ENCODE measurements at regions not wholly inside any gene's neighbourhood (a gene's known extent, or its start where the extent isn't known, plus 50 kb on each side); places are given as distances from the start of the nearest gene placed in this dataset.
"Not testable (repeated sequence)": the region's sequence is repeated elsewhere in the genome, so short reads cannot be mapped to it uniquely, and the experiment has no call there.

GRCh38 chr2:191500884-191501560 is 176.9 kb upstream of the NABP1 start:
- DNase-seq (no peak), ATAC-seq (no peak)
- no peaks in the 10 kb centered on the region for H3K36me3 Mint-ChIP-seq

GRCh38 chr2:191501561-191502168 is 176.3 kb upstream of the NABP1 start:
- Mint-ChIP-seq H3K27me3 (peaks cover 18% of the 10 kb centered on the region), H3K9me3 (ENCODE audit: low read depth) (no peaks in the 10 kb centered on the region), H3K36me3 (no peaks in the 10 kb centered on the region), H3K4me3 (no peak overlapping the region), H3K4me1 (no peaks in the 10 kb centered on the region), H3K27ac (no peak overlapping the region)
- DNase-seq (no peak), ATAC-seq (no peak)
- CTCF ChIA-PET, result interaction anchor here (1.0 to 1.4 kb wide), 4 partner anchors 13 to 329 kb away, joined by 3 to 5 read pairs (median 3); no protein-coding TSS in a partner anchor

More at GRCh38 chr2:191500884-191501560, 176.9 kb upstream of the NABP1 start:
- H3K4me3 Mint-ChIP-seq, result no peak overlapping the region
- peaks cover 20% of the 10 kb centered on the region for H3K27me3 Mint-ChIP-seq
- no peaks in the 10 kb centered on the region for H3K9me3 Mint-ChIP-seq (ENCODE audit: low read depth)
- no peak overlapping the region for H3K27ac Mint-ChIP-seq
- CTCF ChIA-PET, result interaction anchor here (0.7 to 1.4 kb wide), 6 partner anchors 10 to 336 kb away, joined by 3 to 5 read pairs (median 3); no protein-coding TSS in a partner anchor
- no peaks in the 10 kb centered on the region for H3K4me1 Mint-ChIP-seq

DNA sequence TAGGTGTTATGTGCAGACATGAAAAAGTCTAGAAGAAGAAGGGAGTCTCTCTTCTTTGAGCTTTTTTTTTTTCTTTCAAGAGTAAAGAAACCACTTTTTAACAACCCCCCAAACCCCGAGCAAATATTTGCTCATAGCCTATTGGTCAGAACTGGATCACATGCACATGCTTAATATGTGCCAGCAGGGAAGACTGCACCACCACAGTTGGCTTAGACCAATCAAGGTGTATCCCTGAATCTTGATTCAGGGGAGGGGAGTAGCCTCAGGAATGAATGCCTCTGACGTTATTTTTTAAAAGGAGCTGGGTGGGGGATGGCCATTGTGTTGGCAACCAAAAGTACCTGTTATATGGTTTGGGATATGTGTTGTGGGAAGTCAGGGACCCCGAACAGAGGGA is 171.4 kb upstream of the NABP1 start:
- CTCF ChIA-PET, result no interaction called here
- DNase-seq, result no peak
- H3K4me1 Mint-ChIP-seq, result no peaks in the 10 kb centered on the region
- H3K27ac Mint-ChIP-seq, result no peak overlapping the region
- H3K9me3 Mint-ChIP-seq (ENCODE audit: low read depth), result no peaks in the 10 kb centered on the region
- no peak overlapping the region for H3K4me3 Mint-ChIP-seq
- ATAC-seq, result no peak
- no peaks in the 10 kb centered on the region for H3K36me3 Mint-ChIP-seq
- H3K27me3 Mint-ChIP-seq, result peaks cover 6% of the 10 kb centered on the region

GRCh38 chr2:191507252-191507853 is 170.6 kb upstream of the NABP1 start:
- H3K27ac Mint-ChIP-seq; H3K36me3 Mint-ChIP-seq; H3K27me3 Mint-ChIP-seq; DNase-seq; H3K4me3 Mint-ChIP-seq; CTCF ChIA-PET; H3K9me3 Mint-ChIP-seq (ENCODE audit: low read depth); ATAC-seq; H3K4me1 Mint-ChIP-seq: not testable (repeated sequence)

DNA sequence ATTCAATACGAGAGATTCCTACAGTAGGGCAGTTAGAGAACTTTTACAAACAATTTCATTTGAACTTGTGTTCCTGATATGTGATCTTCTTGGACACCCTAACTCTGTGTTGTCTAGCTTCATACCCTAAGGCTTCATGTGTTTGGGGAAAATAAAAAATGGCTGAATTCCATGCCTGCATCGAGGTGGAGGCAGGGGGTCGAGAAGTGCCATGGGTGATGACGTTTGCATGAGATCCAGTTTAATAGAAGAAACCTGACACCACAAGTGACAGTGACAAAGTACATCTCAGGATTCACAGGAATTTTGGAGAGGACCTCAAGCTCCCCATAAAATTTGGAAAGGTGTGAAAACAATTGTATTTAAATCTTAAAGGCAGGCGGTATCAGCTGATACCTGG is 169.2 kb upstream of the NABP1 start:
- ATAC-seq, result no peak
- Mint-ChIP-seq H3K36me3 (no peaks in the 10 kb centered on the region), H3K27me3 (peaks cover 6% of the 10 kb centered on the region), H3K4me3 (no peak overlapping the region), H3K9me3 (ENCODE audit: low read depth) (no peaks in the 10 kb centered on the region), H3K4me1 (no peaks in the 10 kb centered on the region), H3K27ac (no peak overlapping the region)
- no peak for DNase-seq
- CTCF ChIA-PET, result no interaction called here

DNA sequence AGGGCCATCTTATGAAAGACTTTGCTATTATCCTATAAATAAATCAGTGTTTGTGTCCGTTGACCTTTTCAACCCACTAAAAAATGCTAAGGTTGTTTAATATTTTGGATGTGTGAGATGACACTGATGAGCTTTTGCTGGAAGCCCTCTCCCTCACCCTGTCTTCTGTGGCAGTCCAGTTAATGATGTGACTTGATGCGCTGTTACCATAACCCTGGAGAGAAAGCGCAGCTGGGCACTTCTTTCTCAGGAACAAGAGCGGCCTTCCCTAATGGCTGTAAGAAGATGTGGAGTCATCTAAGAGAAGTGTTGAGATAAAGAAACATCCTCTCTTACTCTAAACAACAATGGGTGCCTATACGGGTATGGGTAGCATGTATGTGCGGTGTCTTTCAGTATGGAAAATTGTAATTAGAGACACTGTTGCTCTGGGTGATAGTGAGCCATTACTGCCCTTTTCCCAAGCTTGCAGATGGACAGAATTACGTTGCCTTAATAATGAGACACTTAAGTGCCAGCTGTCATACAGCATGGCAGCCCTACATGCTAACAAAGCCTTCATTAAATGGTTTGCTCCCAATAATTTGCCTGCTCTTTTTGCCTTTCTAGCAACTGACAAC is 165.6 kb upstream of the NABP1 start:
- ATAC-seq (no peak), DNase-seq (no peak)
- Mint-ChIP-seq H3K36me3 (no peaks in the 10 kb centered on the region), H3K27ac (no peak overlapping the region), H3K27me3 (peaks cover 9% of the 10 kb centered on the region), H3K4me3 (no peak overlapping the region), H3K4me1 (no peaks in the 10 kb centered on the region), H3K9me3 (ENCODE audit: low read depth) (no peaks in the 10 kb centered on the region)
- CTCF ChIA-PET, result interaction anchor here (0.8 to 1.5 kb wide), 2 partner anchors 11 to 277 kb away, joined by 3 read pairs; no protein-coding TSS in a partner anchor

DNA sequence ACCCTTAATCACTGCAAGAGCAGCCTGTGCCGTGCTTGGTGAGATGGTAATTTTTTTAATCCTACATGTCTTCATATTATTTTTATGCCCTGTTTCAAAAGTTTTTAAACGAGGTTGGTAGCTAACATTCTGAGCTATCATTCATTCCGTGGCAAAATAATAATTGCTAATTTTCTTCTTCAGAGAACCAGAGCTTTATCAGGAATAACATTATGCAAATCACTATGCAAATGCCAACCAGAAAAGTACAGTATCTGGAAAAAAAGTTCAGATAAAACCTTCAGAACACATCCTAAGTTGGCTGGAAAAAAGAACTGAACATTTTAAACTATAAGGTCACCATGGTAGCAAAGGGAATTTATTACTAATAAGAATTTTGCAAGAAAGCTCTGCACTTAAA is 165.1 kb upstream of the NABP1 start:
- H3K9me3 Mint-ChIP-seq (ENCODE audit: low read depth), result no peaks in the 10 kb centered on the region
- DNase-seq (no peak), ATAC-seq (no peak)
- no peaks in the 10 kb centered on the region for H3K36me3 Mint-ChIP-seq
- CTCF ChIA-PET, result interaction anchor here (0.7 to 1.5 kb wide), 3 partner anchors 9 to 278 kb away, joined by 3 read pairs; no protein-coding TSS in a partner anchor
- H3K4me3 Mint-ChIP-seq, result no peak overlapping the region
- no peak overlapping the region for H3K27ac Mint-ChIP-seq
- no peaks in the 10 kb centered on the region for H3K4me1 Mint-ChIP-seq
- peaks cover 9% of the 10 kb centered on the region for H3K27me3 Mint-ChIP-seq

GRCh38 chr2:191514613-191515012 is 163.3 kb upstream of the NABP1 start:
- Mint-ChIP-seq H3K36me3 (no peaks in the 10 kb centered on the region), H3K27ac (no peak overlapping the region), H3K4me1 (no peaks in the 10 kb centered on the region), H3K9me3 (ENCODE audit: low read depth) (no peaks in the 10 kb centered on the region), H3K27me3 (peaks cover 20% of the 10 kb centered on the region), H3K4me3 (no peak overlapping the region)
- DNase-seq, result no peak
- CTCF ChIA-PET, result interaction anchor here (0.9 to 1.5 kb wide), 2 partner anchors 14 to 297 kb away, joined by 3 to 6 read pairs; no protein-coding TSS in a partner anchor
- ATAC-seq, result no peak

GRCh38 chr2:191515551-191515950 is 162.4 kb upstream of the NABP1 start:
- CTCF ChIA-PET, result interaction anchor here (0.9 to 1.5 kb wide), 2 partner anchors 15 to 298 kb away, joined by 3 to 6 read pairs; no protein-coding TSS in a partner anchor
- Mint-ChIP-seq H3K27me3 (peaks cover 24% of the 10 kb centered on the region), H3K36me3 (no peaks in the 10 kb centered on the region), H3K9me3 (ENCODE audit: low read depth) (no peaks in the 10 kb centered on the region), H3K4me1 (no peaks in the 10 kb centered on the region), H3K4me3 (no peak overlapping the region), H3K27ac (no peak overlapping the region)
- ATAC-seq, result no peak
- DNase-seq, result no peak

DNA sequence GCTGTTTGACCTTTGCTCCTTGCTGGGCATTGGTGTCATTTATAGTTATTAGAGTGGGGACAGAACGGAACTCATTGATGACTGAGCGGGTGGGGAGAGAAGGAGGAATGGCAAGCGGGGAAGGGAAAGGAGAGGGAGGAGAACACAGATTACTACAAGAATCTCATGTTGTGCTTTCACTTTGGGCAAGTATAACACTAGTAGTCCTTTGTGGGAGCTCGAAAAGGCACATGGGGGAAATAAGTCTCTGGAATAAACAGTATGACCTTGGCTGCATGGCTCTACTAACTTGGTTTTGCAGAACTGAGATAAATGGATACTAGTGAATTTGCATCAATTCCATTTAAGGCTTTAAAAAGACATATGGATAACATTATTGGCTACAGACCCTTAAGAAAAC is 161.7 kb upstream of the NABP1 start:
- H3K27ac Mint-ChIP-seq, result no peak overlapping the region
- H3K9me3 Mint-ChIP-seq (ENCODE audit: low read depth), result no peaks in the 10 kb centered on the region
- H3K4me3 Mint-ChIP-seq, result no peak overlapping the region
- ATAC-seq (no peak), DNase-seq (no peak)
- peaks cover 24% of the 10 kb centered on the region for H3K27me3 Mint-ChIP-seq
- no peaks in the 10 kb centered on the region for H3K4me1 Mint-ChIP-seq
- CTCF ChIA-PET, result no interaction called here
- no peaks in the 10 kb centered on the region for H3K36me3 Mint-ChIP-seq

GRCh38 chr2:191521608-191522208 is 156.2 kb upstream of the NABP1 start:
- peaks cover 22% of the 10 kb centered on the region for H3K27me3 Mint-ChIP-seq
- DNase-seq, result no peak
- H3K4me1 Mint-ChIP-seq, result no peaks in the 10 kb centered on the region
- no peaks in the 10 kb centered on the region for H3K9me3 Mint-ChIP-seq (ENCODE audit: low read depth)
- CTCF ChIA-PET, result interaction anchor here (0.6 to 1.5 kb wide), 13 partner anchors 8 to 470 kb away, joined by 3 to 15 read pairs (median 3); no protein-coding TSS in a partner anchor
- no peak overlapping the region for H3K4me3 Mint-ChIP-seq
- ATAC-seq, result no peak
- H3K27ac Mint-ChIP-seq, result no peak overlapping the region
- H3K36me3 Mint-ChIP-seq, result no peaks in the 10 kb centered on the region

GRCh38 chr2:191522478-191523120 is 155.3 kb upstream of the NABP1 start:
- no peaks in the 10 kb centered on the region for H3K4me1 Mint-ChIP-seq
- no peak overlapping the region for H3K4me3 Mint-ChIP-seq
- no peak for ATAC-seq
- CTCF ChIA-PET, result interaction anchor here (1.4 to 1.5 kb wide), 2 partner anchors 9 to 471 kb away, joined by 3 to 4 read pairs; no protein-coding TSS in a partner anchor
- H3K27ac Mint-ChIP-seq, result no peak overlapping the region
- DNase-seq, result no peak
- no peaks in the 10 kb centered on the region for H3K9me3 Mint-ChIP-seq (ENCODE audit: low read depth)
- H3K27me3 Mint-ChIP-seq, result peaks cover 18% of the 10 kb centered on the region
- H3K36me3 Mint-ChIP-seq, result no peaks in the 10 kb centered on the region
